D721Med (cell line): ENCODE measurements at regions not wholly inside any gene's neighbourhood (a gene's known extent, or its start where the extent isn't known, plus 50 kb on each side); places are given as distances from the start of the nearest gene placed in this dataset.
"Not testable (repeated sequence)": the region's sequence is repeated elsewhere in the genome, so short reads cannot be mapped to it uniquely, and the experiment has no call there.

Source experiments
- DNase-seq: peaks from one replicate; pipeline ENCODE4 v3.0.0; 2011; ENCODE audit warnings: low spot score; ENCODE audit not compliant: insufficient read length
- FAIRE-seq: peaks from 2 replicates; lab custom pipeline; 2011; peaks lifted over from hg19 to GRCh38; lab: Jason Lieb, UNC
- TF ChIP-seq, protein P1 (sequence below): IDR thresholded peaks from 2 replicates; pipeline ENCODE4 v1.5.1; 2012; ENCODE audit warnings: mild to moderate bottlenecking, control low read depth; ENCODE audit not compliant: insufficient read depth; ENCODE audit errors: missing control alignments

DNA sequence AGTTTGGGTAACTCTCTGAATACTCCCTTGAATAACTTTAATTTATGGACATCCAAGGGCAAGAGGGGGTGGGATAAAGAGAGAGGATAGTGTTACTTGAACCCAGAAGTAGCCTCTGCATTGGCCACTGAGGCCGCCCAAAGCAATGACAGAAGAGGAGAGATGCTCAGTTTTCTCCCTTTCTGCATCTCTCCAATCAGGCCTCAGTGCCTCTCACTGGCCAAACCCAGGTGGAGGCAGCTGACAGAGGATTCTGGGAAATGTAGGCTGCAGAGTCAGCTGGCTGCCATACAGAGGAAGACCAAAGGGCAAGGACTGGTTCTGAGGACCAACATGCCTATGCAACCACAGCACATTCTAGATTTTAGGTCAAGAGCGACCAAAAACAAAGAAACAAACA, 719.4 kb downstream of the MAT2B start:
- no peak for FAIRE-seq
- TF ChIP-seq, protein P1, sequence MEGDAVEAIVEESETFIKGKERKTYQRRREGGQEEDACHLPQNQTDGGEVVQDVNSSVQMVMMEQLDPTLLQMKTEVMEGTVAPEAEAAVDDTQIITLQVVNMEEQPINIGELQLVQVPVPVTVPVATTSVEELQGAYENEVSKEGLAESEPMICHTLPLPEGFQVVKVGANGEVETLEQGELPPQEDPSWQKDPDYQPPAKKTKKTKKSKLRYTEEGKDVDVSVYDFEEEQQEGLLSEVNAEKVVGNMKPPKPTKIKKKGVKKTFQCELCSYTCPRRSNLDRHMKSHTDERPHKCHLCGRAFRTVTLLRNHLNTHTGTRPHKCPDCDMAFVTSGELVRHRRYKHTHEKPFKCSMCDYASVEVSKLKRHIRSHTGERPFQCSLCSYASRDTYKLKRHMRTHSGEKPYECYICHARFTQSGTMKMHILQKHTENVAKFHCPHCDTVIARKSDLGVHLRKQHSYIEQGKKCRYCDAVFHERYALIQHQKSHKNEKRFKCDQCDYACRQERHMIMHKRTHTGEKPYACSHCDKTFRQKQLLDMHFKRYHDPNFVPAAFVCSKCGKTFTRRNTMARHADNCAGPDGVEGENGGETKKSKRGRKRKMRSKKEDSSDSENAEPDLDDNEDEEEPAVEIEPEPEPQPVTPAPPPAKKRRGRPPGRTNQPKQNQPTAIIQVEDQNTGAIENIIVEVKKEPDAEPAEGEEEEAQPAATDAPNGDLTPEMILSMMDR: no peak
- no peak for DNase-seq

DNA sequence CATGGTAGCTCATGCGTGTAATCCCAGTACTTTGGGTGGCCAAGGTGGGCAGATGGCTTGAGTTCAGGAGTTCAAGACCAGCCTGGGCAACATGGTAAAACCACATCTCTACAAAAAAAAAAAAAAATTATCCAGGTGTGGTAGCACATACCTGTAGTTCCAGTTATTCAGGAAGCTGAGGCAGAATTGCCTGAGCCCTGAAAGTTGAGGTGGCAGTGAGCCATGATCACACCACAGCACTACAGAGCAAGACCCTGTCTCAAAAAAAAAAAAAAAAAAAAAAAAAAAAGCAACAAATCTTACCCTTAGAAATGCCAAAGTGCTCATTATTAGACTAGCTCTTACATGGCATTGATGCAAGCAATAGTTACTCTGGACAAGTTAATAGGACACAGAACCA, 724.9 kb downstream of the MAT2B start:
- TF ChIP-seq, protein P1: no peak
- FAIRE-seq (no peak), DNase-seq (no peak)

DNA sequence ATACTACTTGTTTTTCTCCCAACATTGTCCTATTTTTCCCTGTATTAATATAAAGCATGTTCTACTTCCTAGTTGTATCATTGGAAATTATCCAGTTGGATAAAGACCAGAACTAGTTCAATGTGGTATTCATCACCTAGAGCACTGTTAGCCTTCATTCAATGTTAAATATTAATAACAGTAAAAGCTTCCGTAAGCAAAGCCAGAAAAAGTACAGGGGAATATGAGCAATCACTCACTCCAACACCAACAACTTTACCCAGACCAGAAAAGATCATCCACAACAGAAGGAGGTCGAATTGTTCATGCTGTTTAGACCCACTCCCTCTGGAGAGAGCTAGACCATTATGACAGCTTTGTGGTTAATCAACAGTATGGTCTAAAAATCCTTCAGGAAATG, 728.4 kb downstream of the MAT2B start:
- no peak for DNase-seq
- FAIRE-seq: peak; percentile 56
- TF ChIP-seq, protein P1: no peak

DNA sequence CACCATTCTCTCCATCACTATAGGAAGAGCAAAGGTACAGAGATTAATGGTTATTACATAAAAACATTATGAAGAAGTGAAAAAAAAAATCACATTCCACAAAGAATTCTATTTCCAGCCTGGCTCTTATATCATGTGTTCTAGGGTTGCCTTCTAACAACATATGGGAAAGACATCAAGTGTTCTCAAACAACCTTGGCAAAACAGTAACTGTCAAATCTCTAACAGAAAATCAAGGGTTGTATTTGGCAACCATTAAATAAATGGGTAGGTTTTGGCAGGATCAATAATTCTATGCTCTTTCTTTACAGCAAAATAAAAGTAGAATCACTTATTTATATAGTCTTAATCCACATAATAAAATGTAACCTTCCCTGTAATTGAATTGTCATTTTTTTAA, 728.9 kb downstream of the MAT2B start:
- TF ChIP-seq, protein P1: no peak
- FAIRE-seq: no peak
- no peak for DNase-seq

DNA sequence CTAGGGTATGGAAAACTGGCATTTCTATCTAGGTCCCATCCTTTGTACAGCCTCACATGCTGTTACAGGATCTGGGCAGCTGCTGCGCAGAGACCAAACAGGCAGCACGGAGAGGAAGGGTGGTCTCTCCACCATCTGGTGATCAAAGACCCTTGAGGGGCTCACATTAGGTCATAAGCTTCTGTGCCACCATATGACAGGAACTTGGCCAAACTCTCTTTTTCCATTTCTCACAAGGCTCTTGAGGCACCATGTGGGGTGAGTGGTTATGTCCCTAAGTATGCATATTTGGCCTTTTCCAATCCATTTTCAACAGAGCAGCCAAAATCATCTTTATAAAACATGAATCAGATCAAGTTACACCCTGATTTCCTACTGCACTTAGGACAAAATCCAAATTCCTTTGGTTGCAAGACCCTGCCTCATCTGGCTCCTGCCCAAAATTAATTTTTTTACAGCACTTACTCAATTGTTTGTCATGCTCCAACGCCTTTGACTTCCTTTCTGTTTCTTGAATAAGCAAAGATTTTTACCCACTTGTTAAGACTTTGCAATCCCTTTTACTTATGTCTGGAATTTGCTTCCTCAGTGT, 730.0 kb downstream of the MAT2B start:
- DNase-seq (no peak), FAIRE-seq (no peak)
- TF ChIP-seq, protein P1: no peak

DNA sequence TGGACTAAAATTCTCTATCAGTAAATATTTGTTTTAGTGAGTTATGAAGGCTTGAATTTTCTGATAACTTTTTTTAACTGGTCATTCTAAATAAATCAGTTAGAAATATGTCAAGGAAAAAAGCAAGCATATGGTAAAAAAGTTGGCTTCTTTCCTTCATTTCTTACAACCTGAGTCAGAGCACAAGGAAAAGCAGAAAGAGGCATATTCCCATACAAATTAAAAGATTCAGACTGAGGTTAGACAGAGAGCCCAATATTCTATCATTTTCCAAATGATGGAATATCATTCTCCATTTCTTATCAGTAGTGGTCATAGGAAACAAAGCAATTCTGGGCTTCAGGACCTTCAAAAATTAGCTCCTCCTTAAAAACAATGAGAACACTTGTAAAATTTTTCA, 732.1 kb downstream of the MAT2B start:
- FAIRE-seq: no peak
- DNase-seq: no peak
- TF ChIP-seq, protein P1: no peak

DNA sequence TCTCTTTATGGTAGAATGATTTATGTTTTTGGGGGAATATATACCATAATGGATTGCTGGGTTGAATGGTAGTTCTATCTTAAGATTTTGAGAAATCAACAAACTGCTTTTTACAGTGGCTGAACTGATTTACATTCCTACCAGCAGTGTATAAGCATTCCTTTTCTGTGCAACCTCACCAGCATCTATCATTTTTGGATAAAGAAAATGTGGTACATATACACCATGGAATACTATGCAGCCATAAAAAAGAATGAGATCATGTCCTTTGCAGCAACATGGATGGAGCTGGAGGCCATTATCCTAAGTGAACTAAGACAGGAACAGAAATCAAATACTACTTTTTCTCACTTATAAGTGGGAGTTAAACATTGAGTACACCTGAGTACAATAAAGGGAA, 746.4 kb downstream of the MAT2B start:
- not testable (repeated sequence) for DNase-seq, FAIRE-seq

DNA sequence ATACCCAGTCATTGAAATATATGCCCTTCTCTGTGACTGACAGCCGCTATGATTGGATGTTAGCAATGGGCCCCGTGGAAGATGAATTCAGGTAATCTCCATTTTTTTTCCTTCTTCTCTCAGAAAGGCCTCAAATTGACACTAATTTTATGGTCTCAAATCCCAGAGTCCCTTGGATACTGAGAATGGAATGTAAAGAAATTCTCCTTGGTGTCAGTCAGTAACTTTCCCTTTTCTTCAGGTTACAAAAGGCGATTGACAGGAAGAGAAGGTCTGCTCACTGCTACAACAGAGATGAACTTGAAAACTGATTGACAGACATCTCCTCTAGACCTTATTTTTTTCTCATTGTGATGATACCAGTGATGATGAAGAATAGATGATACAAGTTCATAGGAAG, 748.3 kb downstream of the MAT2B start:
- DNase-seq: no peak
- TF ChIP-seq, protein P1: no peak
- no peak for FAIRE-seq
